Gastrocnemius medialis (tissue), 4 donors: ENCODE measurements at regions not wholly inside any gene's neighbourhood (a gene's known extent, or its start where the extent isn't known, plus 50 kb on each side); places are given as distances from the start of the nearest gene placed in this dataset.

Experiments
- CTCF ChIP-seq, 5 experiments: fragments of 450-650 bp in 3 of 5; fragments of 200-600 bp in 2 of 5; sonication (generic) in 2 of 5; IDR thresholded peaks in 4 of 5; conservative IDR thresholded peaks in 1 of 5; 1 replicate in 4 of 5; 2 replicates in 1 of 5; pipeline ENCODE4 v1.5.1; 2016 to 2019; ENCODE audit warnings: antibody characterized with exemption in 5 of 5, mild to moderate bottlenecking in 3 of 5, moderate library complexity in 3 of 5
- POLR2A ChIP-seq, 2 donors: fragments of 450-650 bp; IDR thresholded peaks; one replicate each; pipeline ENCODE4 v1.6.1; 2017; ENCODE audit warnings: antibody characterized with exemption in 2 of 2, mild to moderate bottlenecking in 2 of 2, moderate library complexity in 2 of 2

GRCh38 chrX:145673841-145674240 lies 143.8 kb upstream of the SLITRK2 start:
- no peak for TF ChIP-seq CTCF (IDR thresholded peaks at IDR 0.05 in 4 of 5, conservative IDR thresholded peaks at IDR 0.05 in 1 of 5)
- TF ChIP-seq POLR2A (IDR thresholded peaks at IDR 0.05) = no peak
